ENCODE measurements at regions not wholly inside any gene's neighbourhood (a gene's known extent, or its start where the extent isn't known, plus 50 kb on each side); places are given as distances from the start of the nearest gene placed in this dataset.

GRCh38 chr1:30106125-30106524 is 617.3 kb downstream of the MATN1 start:
- CTCF ChIA-PET, result no interaction called here

GRCh38 chr1:30104551-30104950 is 618.8 kb downstream of the MATN1 start:
- TF ChIP-seq, protein P1, sequence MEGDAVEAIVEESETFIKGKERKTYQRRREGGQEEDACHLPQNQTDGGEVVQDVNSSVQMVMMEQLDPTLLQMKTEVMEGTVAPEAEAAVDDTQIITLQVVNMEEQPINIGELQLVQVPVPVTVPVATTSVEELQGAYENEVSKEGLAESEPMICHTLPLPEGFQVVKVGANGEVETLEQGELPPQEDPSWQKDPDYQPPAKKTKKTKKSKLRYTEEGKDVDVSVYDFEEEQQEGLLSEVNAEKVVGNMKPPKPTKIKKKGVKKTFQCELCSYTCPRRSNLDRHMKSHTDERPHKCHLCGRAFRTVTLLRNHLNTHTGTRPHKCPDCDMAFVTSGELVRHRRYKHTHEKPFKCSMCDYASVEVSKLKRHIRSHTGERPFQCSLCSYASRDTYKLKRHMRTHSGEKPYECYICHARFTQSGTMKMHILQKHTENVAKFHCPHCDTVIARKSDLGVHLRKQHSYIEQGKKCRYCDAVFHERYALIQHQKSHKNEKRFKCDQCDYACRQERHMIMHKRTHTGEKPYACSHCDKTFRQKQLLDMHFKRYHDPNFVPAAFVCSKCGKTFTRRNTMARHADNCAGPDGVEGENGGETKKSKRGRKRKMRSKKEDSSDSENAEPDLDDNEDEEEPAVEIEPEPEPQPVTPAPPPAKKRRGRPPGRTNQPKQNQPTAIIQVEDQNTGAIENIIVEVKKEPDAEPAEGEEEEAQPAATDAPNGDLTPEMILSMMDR (conservative IDR thresholded peaks at IDR 0.05; ENCODE audit: low read depth), result no peak
- ChIA-PET CTCF (no interaction called here), POLR2A (ENCODE audit: low non-redundant PET) (no interaction called here)
- H3K27ac ChIP-seq, result no peak overlapping the region
- no peak for DNase-seq (ENCODE audit: low spot score)

More at GRCh38 chr1:30106125-30106524, 617.3 kb downstream of the MATN1 start:
- DNase-seq (ENCODE audit: low spot score), result peak; percentile 27
- H3K27ac ChIP-seq, result no peak overlapping the region
- POLR2A ChIA-PET (ENCODE audit: low non-redundant PET), result no interaction called here
- TF ChIP-seq, protein P1 (conservative IDR thresholded peaks at IDR 0.05; ENCODE audit: low read depth), result peak; percentile 22; the same call in 1 of the 2 replicates

DNA sequence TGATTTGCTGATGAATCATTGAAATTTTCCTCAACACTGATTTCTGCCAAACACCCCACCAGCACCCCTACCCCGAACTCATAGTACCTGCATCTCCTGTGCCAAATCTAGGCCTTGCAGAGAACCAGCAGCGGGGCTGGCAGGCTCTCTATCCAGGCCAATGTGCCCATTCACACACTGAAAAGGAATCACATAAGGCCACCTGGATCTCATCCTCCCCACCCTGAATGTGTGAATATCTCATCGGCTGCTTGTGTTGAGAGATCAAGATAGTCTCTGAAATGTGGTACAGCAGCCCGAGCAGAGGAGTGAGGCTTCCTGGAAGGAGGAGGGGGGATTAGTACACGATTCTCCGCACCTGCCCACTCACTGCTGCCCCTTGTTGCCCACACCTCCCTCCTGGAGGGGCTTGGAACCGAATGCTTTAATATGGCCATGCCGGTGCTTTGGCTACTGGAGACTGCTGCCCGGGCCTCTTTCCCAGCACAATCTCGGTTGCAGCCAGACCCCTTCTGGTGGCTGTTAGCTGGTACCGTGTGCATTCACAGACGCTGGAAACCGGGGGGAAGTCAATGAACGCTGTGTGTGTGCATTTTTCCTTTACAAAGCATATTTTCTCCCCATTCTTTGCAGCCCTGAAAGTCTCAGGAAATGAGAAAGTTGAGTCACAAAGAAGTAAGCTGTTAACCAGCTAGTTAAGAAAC is 619.5 kb downstream of the MATN1 start:
- DNase-seq (ENCODE audit: low spot score), result no peak
- POLR2A ChIA-PET (ENCODE audit: low non-redundant PET), result no interaction called here
- CTCF ChIA-PET, result no interaction called here
- TF ChIP-seq, protein P1 (conservative IDR thresholded peaks at IDR 0.05; ENCODE audit: low read depth), result no peak
- H3K27ac ChIP-seq, result no peak overlapping the region

GRCh38 chr1:30102605-30103004 is 620.8 kb downstream of the MATN1 start:
- ChIA-PET CTCF (interaction anchor here (0.6 to 0.7 kb wide), 2 partner anchors 89 to 192 kb away, joined by 3 read pairs; no protein-coding TSS in a partner anchor), POLR2A (ENCODE audit: low non-redundant PET) (no interaction called here)

DNA sequence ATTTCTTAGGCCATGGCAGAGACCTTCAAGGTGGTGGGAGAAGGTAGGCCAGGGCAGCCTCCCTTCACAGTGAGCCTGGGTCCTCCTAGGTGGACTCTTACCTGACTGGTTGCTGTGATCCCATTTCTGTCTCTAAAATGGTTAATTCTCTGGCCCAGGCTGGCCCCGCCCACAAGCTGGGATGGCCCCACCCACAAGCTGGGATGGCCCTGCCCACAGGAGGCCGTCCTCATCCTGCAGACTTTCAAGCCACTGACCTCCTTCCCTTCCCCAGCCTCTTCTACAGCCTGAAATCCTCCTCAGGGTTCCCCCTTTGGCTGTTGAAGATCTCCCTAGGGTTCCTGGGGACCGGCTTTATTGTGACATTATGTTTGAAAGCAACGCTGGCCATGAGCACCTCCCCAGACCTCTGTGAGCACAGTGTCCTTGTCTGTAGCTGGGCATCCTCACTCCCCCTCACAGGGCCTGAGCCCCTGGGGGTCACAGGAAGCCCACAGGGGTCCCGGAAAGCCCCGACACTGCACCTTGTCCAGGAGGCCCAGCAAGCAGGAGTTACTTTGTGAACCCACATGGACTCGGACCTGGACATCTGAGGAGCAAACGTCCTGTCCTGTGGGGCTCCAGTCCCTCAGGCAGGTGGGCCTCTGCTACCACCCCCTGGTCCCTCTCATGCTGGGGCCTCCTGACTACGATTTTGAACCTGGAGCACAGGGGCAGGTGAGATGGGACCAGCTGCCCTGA is 621.7 kb downstream of the MATN1 start:
- ChIA-PET CTCF (no interaction called here), POLR2A (ENCODE audit: low non-redundant PET) (no interaction called here)
- peak; percentile 16 for DNase-seq (ENCODE audit: low spot score)
- TF ChIP-seq, protein P1 (conservative IDR thresholded peaks at IDR 0.05; ENCODE audit: low read depth), result no peak
- H3K27ac ChIP-seq, result no peak overlapping the region

More at GRCh38 chr1:30102605-30103004, 620.8 kb downstream of the MATN1 start:
- no peak for DNase-seq (ENCODE audit: low spot score)
- TF ChIP-seq, protein P1 (conservative IDR thresholded peaks at IDR 0.05; ENCODE audit: low read depth), result no peak
- H3K27ac ChIP-seq, result no peak overlapping the region

DNA sequence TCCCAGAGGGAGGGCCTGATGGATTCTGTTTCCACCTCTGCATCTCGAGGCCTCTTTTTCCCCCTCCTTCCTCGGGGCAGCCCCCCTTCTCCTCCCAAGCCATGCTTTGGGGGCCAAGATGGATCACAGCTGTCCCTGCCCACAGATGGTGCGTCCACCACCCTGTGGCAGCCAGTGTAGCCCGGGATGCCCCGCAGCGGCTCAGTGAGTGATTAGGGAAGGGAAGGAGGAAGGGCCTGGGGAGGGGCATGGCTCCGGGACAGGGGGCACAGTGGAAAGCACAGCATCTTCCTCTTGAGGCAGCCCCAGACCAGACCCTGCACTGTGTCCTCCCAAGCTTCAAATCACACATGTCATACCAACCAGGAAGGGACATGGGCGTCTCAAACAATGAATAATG is 622.4 kb downstream of the MATN1 start:
- no peak overlapping the region for H3K27ac ChIP-seq
- CTCF ChIA-PET, result no interaction called here
- DNase-seq (ENCODE audit: low spot score), result no peak
- TF ChIP-seq, protein P1 (conservative IDR thresholded peaks at IDR 0.05; ENCODE audit: low read depth), result no peak
- POLR2A ChIA-PET (ENCODE audit: low non-redundant PET), result no interaction called here

Data from RWPE1 (cell line).